PFSK-1 (cell line): ENCODE measurements at regions not wholly inside any gene's neighbourhood (a gene's known extent, or its start where the extent isn't known, plus 50 kb on each side); places are given as distances from the start of the nearest gene placed in this dataset.

Experiments
- FOXP2 ChIP-seq: optimal IDR thresholded peaks from 2 replicates; pipeline ENCODE3; 2011; ENCODE audit warnings: borderline replicate concordance, control low read depth, inconsistent platforms; ENCODE audit not compliant: insufficient read depth; ENCODE audit errors: extremely low read length, extremely low read depth
- POLR2AphosphoS5 ChIP-seq: IDR thresholded peaks from 2 replicates; pipeline ENCODE4 v1.6.1; 2012; ENCODE audit warnings: low read depth, mild to moderate bottlenecking, control low read depth, low read length, moderate library complexity
- SIN3A ChIP-seq: IDR thresholded peaks from 2 replicates; pipeline ENCODE4 v1.6.1; 2012; ENCODE audit warnings: mild to moderate bottlenecking, low read length, moderate library complexity, borderline replicate concordance; ENCODE audit not compliant: insufficient read depth
- TAF1 ChIP-seq: IDR thresholded peaks from 2 replicates; pipeline ENCODE4 v1.6.1; 2012; ENCODE audit warnings: low read length, control low read depth, borderline replicate concordance; ENCODE audit not compliant: insufficient read depth
- TF ChIP-seq, protein P1 (sequence below), 2 experiments: IDR thresholded peaks; 2 replicates each; pipeline versions ENCODE4 v1.6.1 to v1.8.0; 2011 to 2012; ENCODE audit warnings: low read depth in 2 of 2, low read length in 2 of 2, control low read depth in 1 of 2, inconsistent platforms in 1 of 2, mild to moderate bottlenecking in 1 of 2, moderate library complexity in 1 of 2; ENCODE audit not compliant: insufficient read depth in 1 of 2

- TF ChIP-seq POLR2AphosphoS5 (no peak), TAF1 (no peak), SIN3A (no peak), FOXP2 (no peak)
- TF ChIP-seq, protein P1, sequence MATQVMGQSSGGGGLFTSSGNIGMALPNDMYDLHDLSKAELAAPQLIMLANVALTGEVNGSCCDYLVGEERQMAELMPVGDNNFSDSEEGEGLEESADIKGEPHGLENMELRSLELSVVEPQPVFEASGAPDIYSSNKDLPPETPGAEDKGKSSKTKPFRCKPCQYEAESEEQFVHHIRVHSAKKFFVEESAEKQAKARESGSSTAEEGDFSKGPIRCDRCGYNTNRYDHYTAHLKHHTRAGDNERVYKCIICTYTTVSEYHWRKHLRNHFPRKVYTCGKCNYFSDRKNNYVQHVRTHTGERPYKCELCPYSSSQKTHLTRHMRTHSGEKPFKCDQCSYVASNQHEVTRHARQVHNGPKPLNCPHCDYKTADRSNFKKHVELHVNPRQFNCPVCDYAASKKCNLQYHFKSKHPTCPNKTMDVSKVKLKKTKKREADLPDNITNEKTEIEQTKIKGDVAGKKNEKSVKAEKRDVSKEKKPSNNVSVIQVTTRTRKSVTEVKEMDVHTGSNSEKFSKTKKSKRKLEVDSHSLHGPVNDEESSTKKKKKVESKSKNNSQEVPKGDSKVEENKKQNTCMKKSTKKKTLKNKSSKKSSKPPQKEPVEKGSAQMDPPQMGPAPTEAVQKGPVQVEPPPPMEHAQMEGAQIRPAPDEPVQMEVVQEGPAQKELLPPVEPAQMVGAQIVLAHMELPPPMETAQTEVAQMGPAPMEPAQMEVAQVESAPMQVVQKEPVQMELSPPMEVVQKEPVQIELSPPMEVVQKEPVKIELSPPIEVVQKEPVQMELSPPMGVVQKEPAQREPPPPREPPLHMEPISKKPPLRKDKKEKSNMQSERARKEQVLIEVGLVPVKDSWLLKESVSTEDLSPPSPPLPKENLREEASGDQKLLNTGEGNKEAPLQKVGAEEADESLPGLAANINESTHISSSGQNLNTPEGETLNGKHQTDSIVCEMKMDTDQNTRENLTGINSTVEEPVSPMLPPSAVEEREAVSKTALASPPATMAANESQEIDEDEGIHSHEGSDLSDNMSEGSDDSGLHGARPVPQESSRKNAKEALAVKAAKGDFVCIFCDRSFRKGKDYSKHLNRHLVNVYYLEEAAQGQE (IDR thresholded peaks at IDR 0.05; ENCODE audit: insufficient read depth in 1 of 2, low read depth in 2 of 2, low read length in 2 of 2): no peak
Measured at GRCh38 chr10:124155781-124156435, 62.5 kb upstream of the CHST15 start.

GRCh38 chr10:124153023-124153826 is 59.8 kb upstream of the CHST15 start:
- TF ChIP-seq, protein P1 (IDR thresholded peaks at IDR 0.05; ENCODE audit: insufficient read depth in 1 of 2, low read depth in 2 of 2, low read length in 2 of 2): no peak
- no peak for TF ChIP-seq TAF1
- TF ChIP-seq SIN3A: no peak
- no peak for TF ChIP-seq FOXP2
- TF ChIP-seq POLR2AphosphoS5: no peak

DNA sequence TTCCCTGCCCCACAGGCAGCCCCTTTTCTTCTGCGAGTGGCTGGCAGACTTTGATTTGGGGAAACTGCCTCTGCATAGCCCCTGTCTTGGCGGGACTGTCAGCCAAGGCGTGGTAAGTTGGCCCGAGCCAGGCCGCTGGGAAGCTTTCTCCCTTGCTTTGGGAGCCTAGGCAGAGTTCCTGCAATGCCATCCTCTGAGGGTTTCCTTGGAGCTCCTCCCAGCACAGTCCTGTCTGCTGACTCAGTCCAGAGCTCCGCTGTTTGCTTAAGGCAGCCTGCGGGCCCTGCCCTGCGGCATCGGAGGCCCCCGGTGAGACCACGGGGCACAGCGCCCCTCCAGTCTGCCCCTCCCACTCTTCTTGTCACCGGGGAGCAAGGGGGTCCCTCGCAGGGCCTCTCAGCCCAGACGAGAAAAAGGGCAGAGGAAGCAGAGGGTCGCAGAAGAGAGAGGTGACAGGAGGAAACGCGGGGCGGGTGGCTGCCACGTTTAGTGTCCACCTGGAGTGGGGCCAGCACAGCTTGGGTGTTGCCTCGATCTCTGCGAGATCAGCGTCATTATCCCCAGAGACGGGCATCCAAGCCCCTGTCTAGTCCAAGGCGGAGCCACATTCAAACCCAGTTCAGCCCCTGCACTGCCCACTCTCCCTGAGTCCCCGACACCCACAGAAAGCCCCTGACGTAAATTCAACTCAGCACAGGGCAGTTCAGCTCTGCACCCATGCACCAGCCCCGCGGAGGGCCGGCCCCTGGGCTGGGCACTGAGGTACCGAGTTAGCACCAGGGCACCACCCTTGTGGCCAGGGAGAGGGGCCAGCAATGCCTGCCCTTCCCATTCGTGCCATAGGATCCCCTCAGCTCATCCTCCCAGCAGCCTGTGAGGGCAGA is 59.0 kb upstream of the CHST15 start:
- TF ChIP-seq, protein P1 (IDR thresholded peaks at IDR 0.05; ENCODE audit: insufficient read depth in 1 of 2, low read depth in 2 of 2, low read length in 2 of 2): no peak
- TF ChIP-seq POLR2AphosphoS5: no peak
- no peak for TF ChIP-seq FOXP2
- no peak for TF ChIP-seq TAF1
- no peak for TF ChIP-seq SIN3A

GRCh38 chr10:124151466-124152095 is 58.2 kb upstream of the CHST15 start:
- TF ChIP-seq FOXP2: no peak
